IMR-90 (cell line): ENCODE measurements at regions not wholly inside any gene's neighbourhood (a gene's known extent, or its start where the extent isn't known, plus 50 kb on each side); places are given as distances from the start of the nearest gene placed in this dataset.
A peak's percentile ranks its signal among the peaks of the same experiment; 100 is the strongest.

ENCODE experiments used
- ATAC-seq: fragments of 200-7000 bp; cut with Tn5 transposase; 2 replicates; pipeline ENCODE4 v1.9.1; 2020; ENCODE audit warnings: low read depth, mild to moderate bottlenecking, moderate library complexity
- BruUV-seq: library from RNA; stranded (reverse); fragments of 400-500 nt; replicated peaks from 2 replicates; lab custom pipeline; 2021; lab: Mats Ljungman, UMichigan
- CTCF ChIA-PET: fragments of 300-600 bp; formaldehyde crosslinking; extraction: SDS; loops from one replicate; lab custom pipeline; 2021; ENCODE audit warnings: antibody characterized with exemption; lab: Yijun Ruan, JAX
- POLR2A ChIA-PET: fragments of 300-600 bp; sonication (Branson Sonifier 250); formaldehyde crosslinking; loops from one replicate; lab custom pipeline; 2022; ENCODE audit warnings: antibody characterized with exemption; ENCODE audit not compliant: unreplicated experiment; lab: Charles Lee
- DNase-seq: peaks from one replicate; pipeline ENCODE4 v3.0.0; 2013
- H2AFZ ChIP-seq: replicated peaks from 2 replicates; pipeline ENCODE3; 2013; ENCODE audit warnings: low read length, mild to moderate bottlenecking; ENCODE audit not compliant: poor library complexity
- H2AK5ac ChIP-seq: 2 replicates; pipeline ENCODE4 v1.6.1; 2013; ENCODE audit warnings: low read depth, low read length, inconsistent platforms
- H2AK9ac ChIP-seq: replicated peaks from 2 replicates; pipeline ENCODE3; 2013; ENCODE audit warnings: mild to moderate bottlenecking, low read depth, low read length, moderate library complexity; ENCODE audit not compliant: poor library complexity
- H2BK120ac ChIP-seq: 2 replicates; pipeline ENCODE4 v1.6.1; 2013; ENCODE audit warnings: low read depth, low read length, inconsistent platforms
- H2BK15ac ChIP-seq: 3 replicates; pipeline ENCODE4 v1.6.1; 2013; ENCODE audit warnings: low read depth, low read length, inconsistent platforms
- H2BK20ac ChIP-seq: 2 replicates; pipeline ENCODE4 v1.6.1; 2013; ENCODE audit warnings: low read depth, mild to moderate bottlenecking, inconsistent platforms, low read length, moderate library complexity
- H2BK5ac ChIP-seq: 2 replicates; pipeline ENCODE4 v1.6.1; 2013; ENCODE audit warnings: mild to moderate bottlenecking, low read depth, low read length, inconsistent platforms; ENCODE audit not compliant: poor library complexity, severe bottlenecking
- H3K14ac ChIP-seq: replicated peaks from 2 replicates; pipeline ENCODE4 v1.6.1; 2013; ENCODE audit warnings: low read depth, low read length, inconsistent platforms
- H3K18ac ChIP-seq: 2 replicates; pipeline ENCODE4 v1.6.1; 2013; ENCODE audit warnings: low read depth, low read length, control low read depth
- H3K23ac ChIP-seq: 2 replicates; pipeline ENCODE4 v1.6.1; 2013; ENCODE audit warnings: low read depth, low read length, inconsistent platforms
- H3K27ac ChIP-seq: 2 replicates; pipeline ENCODE4 v1.5.1; 2013; ENCODE audit warnings: mild to moderate bottlenecking, control low read depth, low read length; ENCODE audit not compliant: insufficient read depth
- H3K27me3 ChIP-seq: 2 replicates; pipeline ENCODE4 v1.6.1; 2013; ENCODE audit warnings: low read length; ENCODE audit not compliant: control insufficient read depth, insufficient read depth
- H3K36me3 ChIP-seq: 2 replicates; pipeline ENCODE4 v1.6.1; 2013; ENCODE audit warnings: low read length, mixed read lengths; ENCODE audit not compliant: control insufficient read depth, insufficient read depth
- H3K4ac ChIP-seq: 2 replicates; pipeline ENCODE4 v1.6.1; 2013; ENCODE audit warnings: low read depth, low read length, inconsistent platforms
- H3K4me1 ChIP-seq: 2 replicates; pipeline ENCODE4 v1.6.1; 2013; ENCODE audit warnings: low read length, mixed read lengths; ENCODE audit not compliant: control insufficient read depth, insufficient read depth
- H3K4me2 ChIP-seq: 2 replicates; pipeline ENCODE4 v1.6.1; 2013; ENCODE audit warnings: low read depth, mild to moderate bottlenecking, control low read depth, low read length, moderate library complexity
- H3K4me3 ChIP-seq: 2 replicates; pipeline ENCODE4 v1.5.1; 2013; ENCODE audit warnings: low read depth, mild to moderate bottlenecking, control low read depth, low read length, moderate library complexity; ENCODE audit not compliant: insufficient read depth
- H3K56ac ChIP-seq: 2 replicates; pipeline ENCODE4 v1.6.1; 2013; ENCODE audit warnings: low read length, inconsistent platforms; ENCODE audit not compliant: insufficient read depth; ENCODE audit errors: extremely low read depth
- H3K79me1 ChIP-seq, 2 experiments: 2 replicates each; pipeline ENCODE4 v1.6.1; 2013; ENCODE audit warnings: low read length in 2 of 2, inconsistent platforms in 1 of 2, low read depth in 1 of 2
- H3K9ac ChIP-seq: 2 replicates; pipeline ENCODE4 v1.6.1; 2013; ENCODE audit warnings: low read depth, low read length, control low read depth
- H3K9me1 ChIP-seq: 2 replicates; pipeline ENCODE4 v1.6.1; 2013; ENCODE audit warnings: low read length, inconsistent platforms; ENCODE audit not compliant: insufficient read depth
- H3K9me3 ChIP-seq: 2 replicates; pipeline ENCODE4 v1.6.1; 2013; ENCODE audit warnings: low read length; ENCODE audit not compliant: control insufficient read depth, insufficient read depth
- H4K20me1 ChIP-seq: 2 replicates; pipeline ENCODE4 v1.6.1; 2013; ENCODE audit warnings: low read length, inconsistent platforms; ENCODE audit not compliant: insufficient read depth
- H4K5ac ChIP-seq: 2 replicates; pipeline ENCODE4 v1.6.1; 2013; ENCODE audit warnings: mild to moderate bottlenecking, low read depth, low read length, control low read depth
- H4K8ac ChIP-seq, 2 experiments: 2 replicates each; pipeline ENCODE4 v1.6.1; 2013; ENCODE audit warnings: low read depth in 2 of 2, low read length in 2 of 2, control low read depth in 1 of 2, inconsistent platforms in 1 of 2
- H4K91ac ChIP-seq: 2 replicates; pipeline ENCODE4 v1.6.1; 2013; ENCODE audit warnings: low read depth, low read length, inconsistent platforms; ENCODE audit not compliant: insufficient read depth
- FOS ChIP-seq: fragments of 150-350 bp; IDR thresholded peaks from 2 replicates; pipeline ENCODE4 v1.6.1; 2016; ENCODE audit warnings: low read depth, low read length
- MAFK ChIP-seq: IDR thresholded peaks from 2 replicates; pipeline ENCODE4 v1.6.1; 2012; ENCODE audit warnings: low read depth, low read length, improper control_type of control experiment
- MXI1 ChIP-seq: IDR thresholded peaks from 2 replicates; pipeline ENCODE4 v1.6.1; 2012; ENCODE audit warnings: low read depth, mild to moderate bottlenecking, low read length, moderate library complexity, borderline replicate concordance
- NFE2L2 ChIP-seq: fragments of 150-350 bp; IDR thresholded peaks from 2 replicates; pipeline ENCODE4 v1.6.1; 2016; ENCODE audit warnings: low read depth, mild to moderate bottlenecking, low read length
- POLR2A ChIP-seq: IDR thresholded peaks from 2 replicates; pipeline ENCODE4 v1.6.1; 2012; ENCODE audit warnings: mild to moderate bottlenecking, low read depth, low read length
- SMC3 ChIP-seq: fragments of 150-350 bp; IDR thresholded peaks from 2 replicates; pipeline ENCODE4 v1.6.1; 2016; ENCODE audit warnings: low read depth, mild to moderate bottlenecking, antibody characterized with exemption, low read length, moderate library complexity
- WGBS, 2 experiments: methylation state at CpG; one replicate each; pipeline versions ENCODE4 v1.1.5 to v1.1.7; 2013; ENCODE audit warnings: missing lambda C conversion rate in 2 of 2; ENCODE audit not compliant: insufficient read length in 1 of 2; ENCODE audit errors: extremely low coverage in 2 of 2; 5-methylcytosine and 5-hydroxymethylcytosine counted together
- dilution Hi-C: fragments of 300-500 bp; cut with HindIII; formaldehyde crosslinking; loops from one replicate; pipeline ENCODE4 v1.14.3; 2018; ENCODE audit warnings: low sequenced_read_pairs; ENCODE audit not compliant: unreplicated experiment
- in situ Hi-C: fragments of 300-500 bp; cut with MboI; formaldehyde crosslinking; loops from 3 replicates; pipeline ENCODE4 v1.14.3; 2019; ENCODE audit warnings: low sequenced_read_pairs, inconsistent platforms, mixed read lengths
- intact Hi-C: fragments of 100-400 bp; cut with micrococcal nuclease; formaldehyde crosslinking; loops from 2 replicates; pipeline ENCODE4 v1.10.0; 2022
- TF ChIP-seq, protein P1 (sequence below): fragments of 150-350 bp; IDR thresholded peaks from 2 replicates; pipeline ENCODE4 v1.6.1; 2016; ENCODE audit warnings: low read depth, mild to moderate bottlenecking, low read length, moderate library complexity, borderline replicate concordance
- TF ChIP-seq, protein P2 (sequence below): fragments of 150-350 bp; IDR thresholded peaks from 2 replicates; pipeline ENCODE4 v1.6.1; 2017; ENCODE audit warnings: mild to moderate bottlenecking, antibody characterized with exemption, low read length, low read depth

DNA sequence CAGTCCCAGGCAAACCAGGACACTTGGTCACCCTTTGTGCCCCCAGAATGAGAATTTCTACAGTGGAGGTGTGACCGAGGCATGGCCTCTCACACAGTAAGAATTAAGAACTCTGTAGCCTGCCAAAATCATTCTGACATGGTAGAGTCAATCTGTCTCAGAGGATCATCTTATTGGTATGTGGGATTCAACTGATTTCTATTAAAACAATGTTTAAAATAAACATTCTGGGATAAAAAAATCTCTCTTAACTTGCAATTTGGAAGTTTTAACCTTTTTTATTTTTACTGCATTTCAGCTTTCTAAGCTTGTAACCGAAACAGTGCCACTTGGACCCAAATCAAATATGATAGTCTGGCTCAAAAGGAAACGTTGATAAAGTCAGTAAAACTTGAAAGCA is 165.4 kb upstream of the LDB2 start:
- in situ Hi-C loops (no loop called here), dilution Hi-C loops (no loop called here)

More for the DNA sequence above, 165.4 kb upstream of the LDB2 start:
- Histone ChIP-seq H3K4me2 (peak overlapping the region; percentile 77), H2AFZ (no peak overlapping the region), H3K36me3 (no peaks in the 10 kb centered on the region), H3K79me1 (0 out of 4 replicates have a peak, but pooled peaks cover 0 to 3% of the 10 kb centered on the region in 2 experiments), H3K27ac (peak overlapping the region; percentile 95), H3K27me3 (no peaks in the 10 kb centered on the region), H3K4me1 (peaks cover 32% of the 10 kb centered on the region), H2AK5ac (no peak overlapping the region), H3K9me1 (peaks cover 26% of the 10 kb centered on the region), H2AK9ac (no peak overlapping the region), H4K20me1 (no peaks in the 10 kb centered on the region), H3K14ac (peak overlapping the region; percentile 94; the same call in 1 of the 2 replicates), H3K23ac (peak overlapping the region; percentile 76), H4K91ac (peak overlapping the region; percentile 88), H2BK20ac (peak overlapping the region; percentile 98), H3K9ac (no peak overlapping the region), H2BK15ac (peak overlapping the region; percentile 92; the same call in 2 of the 3 replicates), H3K4me3 (no peak overlapping the region), H2BK120ac (peak overlapping the region; percentile 100), H3K56ac (peak overlapping the region; percentile 94), H3K4ac (peak overlapping the region; percentile 96), H3K18ac (peak overlapping the region; percentile 99), H4K8ac (peak overlapping the region; percentile 90 to 92), H3K9me3 (no peaks in the 10 kb centered on the region), H2BK5ac (peak overlapping the region; percentile 97), H4K5ac (peak overlapping the region; percentile 97)
- ChIA-PET POLR2A (no interaction called here), CTCF (interaction anchor here (0.5 kb wide), 1 partner anchor 151 kb away, joined by 3 read pairs; no protein-coding TSS in a partner anchor)
- 0% methylated on average over 1 of the region's 3 CpGs; no CpG with 5 or more reads in 1 of the 2 experiments for WGBS, 2 experiments
- TF ChIP-seq SMC3 (no peak), POLR2A (no peak), FOS (no peak), NFE2L2 (no peak), MXI1 (no peak), MAFK (no peak)
- TF ChIP-seq, protein P1, sequence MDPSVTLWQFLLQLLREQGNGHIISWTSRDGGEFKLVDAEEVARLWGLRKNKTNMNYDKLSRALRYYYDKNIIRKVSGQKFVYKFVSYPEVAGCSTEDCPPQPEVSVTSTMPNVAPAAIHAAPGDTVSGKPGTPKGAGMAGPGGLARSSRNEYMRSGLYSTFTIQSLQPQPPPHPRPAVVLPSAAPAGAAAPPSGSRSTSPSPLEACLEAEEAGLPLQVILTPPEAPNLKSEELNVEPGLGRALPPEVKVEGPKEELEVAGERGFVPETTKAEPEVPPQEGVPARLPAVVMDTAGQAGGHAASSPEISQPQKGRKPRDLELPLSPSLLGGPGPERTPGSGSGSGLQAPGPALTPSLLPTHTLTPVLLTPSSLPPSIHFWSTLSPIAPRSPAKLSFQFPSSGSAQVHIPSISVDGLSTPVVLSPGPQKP: no peak
- TF ChIP-seq, protein P2, sequence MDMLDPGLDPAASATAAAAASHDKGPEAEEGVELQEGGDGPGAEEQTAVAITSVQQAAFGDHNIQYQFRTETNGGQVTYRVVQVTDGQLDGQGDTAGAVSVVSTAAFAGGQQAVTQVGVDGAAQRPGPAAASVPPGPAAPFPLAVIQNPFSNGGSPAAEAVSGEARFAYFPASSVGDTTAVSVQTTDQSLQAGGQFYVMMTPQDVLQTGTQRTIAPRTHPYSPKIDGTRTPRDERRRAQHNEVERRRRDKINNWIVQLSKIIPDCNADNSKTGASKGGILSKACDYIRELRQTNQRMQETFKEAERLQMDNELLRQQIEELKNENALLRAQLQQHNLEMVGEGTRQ: no peak
- intact Hi-C loops: no loop called here
- peak; percentile 84 for DNase-seq
- no TSS peak for BruUV-seq
- ATAC-seq: peak; percentile 50
